Body of pancreas (tissue), 4 donors: ENCODE measurements at regions not wholly inside any gene's neighbourhood (a gene's known extent, or its start where the extent isn't known, plus 50 kb on each side); places are given as distances from the start of the nearest gene placed in this dataset.

ENCODE experiments used
- ATAC-seq: fragments of 150-250 bp; one replicate; pipeline ENCODE4 v1.9.1; 2016
- DNase-seq, 4 donors: peaks; one replicate each; pipeline ENCODE4 v3.0.0-alpha.2; 2019
- H3K27ac ChIP-seq, 4 donors: fragments of 200-600 bp; sonication (generic); 1 replicate in 3 of 4; 2 replicates in 1 of 4; pipeline versions ENCODE4 v1.5.1 to v1.6.1; 2016 to 2019; ENCODE audit warnings: mild to moderate bottlenecking in 1 of 4, mixed read lengths in 1 of 4, moderate library complexity in 1 of 4
- H3K27me3 ChIP-seq, 2 donors: fragments of 200-600 bp; sonication (generic); one replicate each; pipeline ENCODE4 v1.6.0; 2016; ENCODE audit warnings: mild to moderate bottlenecking in 1 of 2
- H3K36me3 ChIP-seq, 2 donors: fragments of 200-600 bp; sonication (generic); replicated peaks in 1 of 2; 2 replicates each; pipeline ENCODE4 v1.5.1; 2016; ENCODE audit warnings: low read depth in 2 of 2; ENCODE audit not compliant: insufficient read depth in 1 of 2
- H3K4me1 ChIP-seq: fragments of 200-600 bp; sonication (generic); one replicate; pipeline ENCODE4 v1.6.0; 2016
- H3K4me3 ChIP-seq, 2 donors: fragments of 200-600 bp; sonication (generic); 1 replicate in 1 of 2; 2 replicates in 1 of 2; pipeline ENCODE4 v1.5.1; 2016 to 2019
- H3K9me3 ChIP-seq, 3 donors: fragments of 200-600 bp; sonication (generic); 1 replicate in 2 of 3; 2 replicates in 1 of 3; pipeline ENCODE4 v1.5.1; 2016
- CTCF ChIP-seq, 7 experiments: fragments of 450-650 bp in 4 of 7; fragments of 200-600 bp in 3 of 7; sonication (generic) in 3 of 7; IDR thresholded peaks; one replicate each; pipeline ENCODE4 v1.5.1; 2016 to 2019; ENCODE audit warnings: antibody characterized with exemption in 7 of 7
- POLR2A ChIP-seq, 3 donors: fragments of 450-650 bp; IDR thresholded peaks; one replicate each; pipeline ENCODE4 v1.6.1; 2016; ENCODE audit warnings: antibody characterized with exemption in 3 of 3, mild to moderate bottlenecking in 2 of 3
- WGBS, 2 donors: methylation state at CpG; one replicate each; pipeline ENCODE4 v1.1.5; 2017; 5-methylcytosine and 5-hydroxymethylcytosine counted together
- intact Hi-C: fragments of 100-400 bp; cut with DNase I; formaldehyde crosslinking; loops from one replicate; pipeline ENCODE4 v1.15.1; 2023

- peaks cover 16% of the 10 kb centered on the region for H3K4me1 ChIP-seq
- ATAC-seq (no peak), DNase-seq (no peak)
- H3K27ac ChIP-seq, result no peak overlapping the region
- H3K4me3 ChIP-seq, result no peak overlapping the region
- WGBS, 2 donors, result 76 to 85% methylated on average over 4 of the region's 4 CpGs
- no peaks in the 10 kb centered on the region for H3K9me3 ChIP-seq
- H3K27me3 ChIP-seq, result no peaks in the 10 kb centered on the region
- intact Hi-C loops, result no loop called here
- H3K36me3 ChIP-seq, result no peaks in the 10 kb centered on the region
- TF ChIP-seq CTCF (IDR thresholded peaks at IDR 0.05), result no peak
- no peak for TF ChIP-seq POLR2A (IDR thresholded peaks at IDR 0.05)
These were observed 566.4 kb upstream of the ID2 start for GRCh38 chr2:8115456-8115855.

GRCh38 chr2:8115966-8116365 lies 565.9 kb upstream of the ID2 start:
- no peaks in the 10 kb centered on the region for H3K27me3 ChIP-seq
- no peak overlapping the region for H3K27ac ChIP-seq
- ATAC-seq (no peak), DNase-seq (no peak)
- no peak overlapping the region for H3K4me3 ChIP-seq
- intact Hi-C loops, result no loop called here
- H3K9me3 ChIP-seq, result no peaks in the 10 kb centered on the region
- H3K36me3 ChIP-seq, result no peaks in the 10 kb centered on the region
- WGBS, 2 donors, result 82 to 84% methylated on average over 3 of the region's 3 CpGs
- TF ChIP-seq POLR2A (IDR thresholded peaks at IDR 0.05), result no peak
- no peak for TF ChIP-seq CTCF (IDR thresholded peaks at IDR 0.05)
- peaks cover 19% of the 10 kb centered on the region for H3K4me1 ChIP-seq

- H3K4me3 ChIP-seq, result no peak overlapping the region
- ATAC-seq, result no peak
- no peaks in the 10 kb centered on the region for H3K36me3 ChIP-seq
- peaks cover 23% of the 10 kb centered on the region for H3K4me1 ChIP-seq
- no peaks in the 10 kb centered on the region for H3K9me3 ChIP-seq
- no peak for DNase-seq
- TF ChIP-seq POLR2A (IDR thresholded peaks at IDR 0.05) (no peak), CTCF (IDR thresholded peaks at IDR 0.05) (no peak)
- WGBS, 2 donors, result 68 to 78% methylated on average over 7 of the region's 7 CpGs
- no peak overlapping the region for H3K27ac ChIP-seq
- H3K27me3 ChIP-seq, result no peaks in the 10 kb centered on the region
- intact Hi-C loops, result no loop called here
These were observed 565.2 kb upstream of the ID2 start for GRCh38 chr2:8116661-8117060.

GRCh38 chr2:8118940-8119781 lies 562.7 kb upstream of the ID2 start:
- Histone ChIP-seq H3K4me3 (no peak overlapping the region), H3K36me3 (no peaks in the 10 kb centered on the region), H3K4me1 (peaks cover 23% of the 10 kb centered on the region), H3K27me3 (no peaks in the 10 kb centered on the region), H3K9me3 (no peaks in the 10 kb centered on the region), H3K27ac (peak overlapping the region; percentile 52 to 80 (median 70))
- TF ChIP-seq CTCF (IDR thresholded peaks at IDR 0.05), result no peak
- no peak for TF ChIP-seq POLR2A (IDR thresholded peaks at IDR 0.05)
- intact Hi-C loops, result no loop called here
- peak; percentile 47 for ATAC-seq
- WGBS, 2 donors, result 63 to 72% methylated on average over 14 of the region's 14 CpGs
- DNase-seq, result no peak
